GM04503 (cell line): ENCODE measurements at regions not wholly inside any gene's neighbourhood (a gene's known extent, or its start where the extent isn't known, plus 50 kb on each side); places are given as distances from the start of the nearest gene placed in this dataset.
"Not testable (repeated sequence)": the region's sequence is repeated elsewhere in the genome, so short reads cannot be mapped to it uniquely, and the experiment has no call there.

Source experiments
- DNase-seq: peaks from one replicate; pipeline ENCODE4 v3.0.0-alpha.2; 2012; ENCODE audit warnings: low read depth

- no peak for DNase-seq
Observed at GRCh38 chr6:150683320-150683719, 83.6 kb downstream of the PLEKHG1 start.

GRCh38 chr6:150684161-150684560, 84.5 kb downstream of the PLEKHG1 start:
- no peak for DNase-seq

GRCh38 chr6:150684714-150685459, 85.2 kb downstream of the PLEKHG1 start:
- no peak for DNase-seq

- no peak for DNase-seq
Observed at GRCh38 chr6:150685860-150686259, 86.2 kb downstream of the PLEKHG1 start.

- DNase-seq: no peak
Observed at GRCh38 chr6:150686566-150686965, 86.9 kb downstream of the PLEKHG1 start.

- no peak for DNase-seq
Observed at GRCh38 chr6:150687508-150687907, 87.8 kb downstream of the PLEKHG1 start.

GRCh38 chr6:150689900-150690590, 90.4 kb downstream of the PLEKHG1 start:
- no peak for DNase-seq

- DNase-seq: no peak
Observed at GRCh38 chr6:150690681-150691080, 91.0 kb downstream of the PLEKHG1 start.

- DNase-seq: no peak
Observed at GRCh38 chr6:150691463-150691862, 91.8 kb downstream of the PLEKHG1 start.

- DNase-seq: no peak
Observed at GRCh38 chr6:150692604-150693003, 92.9 kb downstream of the PLEKHG1 start.

GRCh38 chr6:150694889-150695288, 95.2 kb downstream of the PLEKHG1 start:
- no peak for DNase-seq

- DNase-seq: no peak
Observed at GRCh38 chr6:150695652-150696051, 96.0 kb downstream of the PLEKHG1 start.

- no peak for DNase-seq
Observed at GRCh38 chr6:150696190-150696589, 96.5 kb downstream of the PLEKHG1 start.

- not testable (repeated sequence) for DNase-seq
Observed at GRCh38 chr6:150696918-150697317, 97.2 kb downstream of the PLEKHG1 start.

- no peak for DNase-seq
Observed at GRCh38 chr6:150697515-150697914, 97.8 kb downstream of the PLEKHG1 start.

GRCh38 chr6:150698391-150698790, 98.7 kb downstream of the PLEKHG1 start:
- no peak for DNase-seq

- no peak for DNase-seq
Observed at GRCh38 chr6:150702675-150703074, 103.0 kb downstream of the PLEKHG1 start.

- DNase-seq: no peak
Observed at GRCh38 chr6:150704447-150705192, 104.9 kb downstream of the PLEKHG1 start.

- no peak for DNase-seq
Observed at GRCh38 chr6:150705392-150705791, 105.7 kb downstream of the PLEKHG1 start.

GRCh38 chr6:150710236-150710635, 110.6 kb downstream of the PLEKHG1 start:
- DNase-seq: no peak

GRCh38 chr6:150711061-150711460, 111.4 kb downstream of the PLEKHG1 start:
- no peak for DNase-seq

GRCh38 chr6:150711584-150712504, 112.2 kb downstream of the PLEKHG1 start:
- no peak for DNase-seq
